Thyroid gland (tissue), 4 donors: ENCODE measurements at regions not wholly inside any gene's neighbourhood (a gene's known extent, or its start where the extent isn't known, plus 50 kb on each side); places are given as distances from the start of the nearest gene placed in this dataset.

Experiments
- POLR2A ChIP-seq, 2 donors: fragments of 450-650 bp; IDR thresholded peaks; one replicate each; pipeline ENCODE4 v1.6.1; 2017; ENCODE audit warnings: antibody characterized with exemption in 2 of 2, mild to moderate bottlenecking in 2 of 2, moderate library complexity in 1 of 2
- TF ChIP-seq, protein P1 (sequence below), 6 experiments: fragments of 200-600 bp in 3 of 6; fragments of 450-650 bp in 3 of 6; sonication (generic) in 3 of 6; IDR thresholded peaks; one replicate each; pipeline ENCODE4 v1.5.1; 2016 to 2019; ENCODE audit warnings: antibody characterized with exemption in 6 of 6, mild to moderate bottlenecking in 2 of 6, inconsistent platforms in 1 of 6, moderate library complexity in 1 of 6

DNA sequence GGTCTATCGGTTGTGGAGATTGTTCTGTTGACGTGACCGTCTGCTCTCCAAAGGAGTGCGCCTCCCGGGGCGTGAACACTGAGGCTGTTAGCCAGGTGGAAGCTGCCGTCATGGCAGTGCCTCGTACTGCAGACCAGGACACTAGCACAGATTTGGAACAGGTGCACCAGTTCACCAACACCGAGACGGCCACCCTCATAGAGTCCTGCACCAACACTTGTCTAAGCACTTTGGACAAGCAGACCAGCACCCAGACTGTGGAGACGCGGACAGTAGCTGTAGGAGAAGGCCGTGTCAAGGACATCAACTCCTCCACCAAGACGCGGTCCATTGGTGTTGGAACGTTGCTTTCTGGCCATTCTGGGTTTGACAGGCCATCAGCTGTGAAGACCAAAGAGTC, 128.9 kb upstream of the DMRT1 start:
- no peak for TF ChIP-seq POLR2A (IDR thresholded peaks at IDR 0.05)
- TF ChIP-seq, protein P1, sequence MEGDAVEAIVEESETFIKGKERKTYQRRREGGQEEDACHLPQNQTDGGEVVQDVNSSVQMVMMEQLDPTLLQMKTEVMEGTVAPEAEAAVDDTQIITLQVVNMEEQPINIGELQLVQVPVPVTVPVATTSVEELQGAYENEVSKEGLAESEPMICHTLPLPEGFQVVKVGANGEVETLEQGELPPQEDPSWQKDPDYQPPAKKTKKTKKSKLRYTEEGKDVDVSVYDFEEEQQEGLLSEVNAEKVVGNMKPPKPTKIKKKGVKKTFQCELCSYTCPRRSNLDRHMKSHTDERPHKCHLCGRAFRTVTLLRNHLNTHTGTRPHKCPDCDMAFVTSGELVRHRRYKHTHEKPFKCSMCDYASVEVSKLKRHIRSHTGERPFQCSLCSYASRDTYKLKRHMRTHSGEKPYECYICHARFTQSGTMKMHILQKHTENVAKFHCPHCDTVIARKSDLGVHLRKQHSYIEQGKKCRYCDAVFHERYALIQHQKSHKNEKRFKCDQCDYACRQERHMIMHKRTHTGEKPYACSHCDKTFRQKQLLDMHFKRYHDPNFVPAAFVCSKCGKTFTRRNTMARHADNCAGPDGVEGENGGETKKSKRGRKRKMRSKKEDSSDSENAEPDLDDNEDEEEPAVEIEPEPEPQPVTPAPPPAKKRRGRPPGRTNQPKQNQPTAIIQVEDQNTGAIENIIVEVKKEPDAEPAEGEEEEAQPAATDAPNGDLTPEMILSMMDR (IDR thresholded peaks at IDR 0.05): no peak
